ENCODE measurements at regions not wholly inside any gene's neighbourhood (a gene's known extent, or its start where the extent isn't known, plus 50 kb on each side); places are given as distances from the start of the nearest gene placed in this dataset.
"Not testable (repeated sequence)": the region's sequence is repeated elsewhere in the genome, so short reads cannot be mapped to it uniquely, and the experiment has no call there.

DNA sequence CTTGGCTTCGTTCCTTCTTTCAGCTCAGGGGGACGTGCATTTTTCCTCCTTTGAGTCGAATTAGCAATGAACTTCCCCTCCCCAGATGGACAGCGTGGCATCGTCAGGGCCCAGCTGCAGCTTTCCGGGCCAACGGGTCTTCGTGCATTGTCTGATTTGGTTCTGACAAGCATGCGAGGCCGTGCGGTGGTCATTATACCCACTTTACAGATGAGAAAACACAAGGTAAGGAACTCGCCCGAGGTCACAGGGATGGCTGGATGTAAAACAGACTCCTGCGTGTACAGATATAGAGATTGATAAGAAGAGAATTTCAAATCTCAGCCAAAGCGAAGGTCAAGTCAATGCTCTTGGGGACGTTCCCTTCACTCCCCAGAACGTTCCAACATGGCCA is 187.6 kb upstream of the SULF2 start:
- no peak overlapping the region for H2AFZ ChIP-seq (ENCODE audit: insufficient read depth, low read depth, low read length, poor library complexity, severe bottlenecking)
- intact Hi-C loops (cut with micrococcal nuclease), result no loop called here
- no peaks in the 10 kb centered on the region for H3K79me2 ChIP-seq (ENCODE audit: insufficient read depth, low read length)
- H3K27me3 ChIP-seq (ENCODE audit: control insufficient read depth in 2 of 2, insufficient read depth in 2 of 2, low read length in 2 of 2), result no peaks in the 10 kb centered on the region
- TF ChIP-seq, protein P1, sequence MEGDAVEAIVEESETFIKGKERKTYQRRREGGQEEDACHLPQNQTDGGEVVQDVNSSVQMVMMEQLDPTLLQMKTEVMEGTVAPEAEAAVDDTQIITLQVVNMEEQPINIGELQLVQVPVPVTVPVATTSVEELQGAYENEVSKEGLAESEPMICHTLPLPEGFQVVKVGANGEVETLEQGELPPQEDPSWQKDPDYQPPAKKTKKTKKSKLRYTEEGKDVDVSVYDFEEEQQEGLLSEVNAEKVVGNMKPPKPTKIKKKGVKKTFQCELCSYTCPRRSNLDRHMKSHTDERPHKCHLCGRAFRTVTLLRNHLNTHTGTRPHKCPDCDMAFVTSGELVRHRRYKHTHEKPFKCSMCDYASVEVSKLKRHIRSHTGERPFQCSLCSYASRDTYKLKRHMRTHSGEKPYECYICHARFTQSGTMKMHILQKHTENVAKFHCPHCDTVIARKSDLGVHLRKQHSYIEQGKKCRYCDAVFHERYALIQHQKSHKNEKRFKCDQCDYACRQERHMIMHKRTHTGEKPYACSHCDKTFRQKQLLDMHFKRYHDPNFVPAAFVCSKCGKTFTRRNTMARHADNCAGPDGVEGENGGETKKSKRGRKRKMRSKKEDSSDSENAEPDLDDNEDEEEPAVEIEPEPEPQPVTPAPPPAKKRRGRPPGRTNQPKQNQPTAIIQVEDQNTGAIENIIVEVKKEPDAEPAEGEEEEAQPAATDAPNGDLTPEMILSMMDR (IDR thresholded peaks at IDR 0.05), result no peak
- peaks cover 24 to 27% of the 10 kb centered on the region in 2 donors for H3K4me1 ChIP-seq (ENCODE audit: control insufficient read depth in 1 of 2, insufficient read depth in 2 of 2, low read length in 2 of 2)
- peaks cover 0 to 2% (median 0%) of the 10 kb centered on the region in 7 donors for H3K9me3 Mint-ChIP-seq
- H3K9me3 ChIP-seq (replicated peaks in 1 of 2; ENCODE audit: control insufficient read depth in 1 of 2, insufficient read depth in 1 of 2, low read length in 2 of 2), result no peaks in the 10 kb centered on the region
- H3K36me3 ChIP-seq (replicated peaks in 1 of 2; ENCODE audit: control insufficient read depth in 1 of 2, insufficient read depth in 2 of 2, low read length in 2 of 2), result no peaks in the 10 kb centered on the region
- WGBS (ENCODE audit: insufficient coverage), result 82% methylated on average over 8 of the region's 17 CpGs
- peak overlapping the region in 1 of 2 donors; percentile 70 for H3K4me3 Mint-ChIP-seq
- H3K4me1 Mint-ChIP-seq, result peaks cover 41% of the 10 kb centered on the region
- no peak overlapping the region for H3K9ac ChIP-seq (ENCODE audit: insufficient read depth, low read length, poor library complexity, severe bottlenecking)
- no peak for DNase-seq
- H3K27me3 Mint-ChIP-seq (ENCODE audit: low read depth in 3 of 3), result peaks cover 10 to 32% (median 30%) of the 10 kb centered on the region in 3 donors
- no peak overlapping the region for H3K4me2 ChIP-seq (replicated peaks; ENCODE audit: extremely low read depth, low read length, poor library complexity, severe bottlenecking)
- peak overlapping the region in 1 of 7 donors; percentile 4 for H3K27ac Mint-ChIP-seq
- H3K27ac ChIP-seq (ENCODE audit: low read depth in 1 of 2, low read length in 2 of 2), result no peak overlapping the region
- no peak overlapping the region for H3K4me3 ChIP-seq (replicated peaks in 1 of 3; ENCODE audit: low read depth in 2 of 3, low read length in 3 of 3)
- H3K36me3 Mint-ChIP-seq, result no peaks in the 10 kb centered on the region
- H4K20me1 ChIP-seq (ENCODE audit: insufficient read depth, low read length), result no peaks in the 10 kb centered on the region

DNA sequence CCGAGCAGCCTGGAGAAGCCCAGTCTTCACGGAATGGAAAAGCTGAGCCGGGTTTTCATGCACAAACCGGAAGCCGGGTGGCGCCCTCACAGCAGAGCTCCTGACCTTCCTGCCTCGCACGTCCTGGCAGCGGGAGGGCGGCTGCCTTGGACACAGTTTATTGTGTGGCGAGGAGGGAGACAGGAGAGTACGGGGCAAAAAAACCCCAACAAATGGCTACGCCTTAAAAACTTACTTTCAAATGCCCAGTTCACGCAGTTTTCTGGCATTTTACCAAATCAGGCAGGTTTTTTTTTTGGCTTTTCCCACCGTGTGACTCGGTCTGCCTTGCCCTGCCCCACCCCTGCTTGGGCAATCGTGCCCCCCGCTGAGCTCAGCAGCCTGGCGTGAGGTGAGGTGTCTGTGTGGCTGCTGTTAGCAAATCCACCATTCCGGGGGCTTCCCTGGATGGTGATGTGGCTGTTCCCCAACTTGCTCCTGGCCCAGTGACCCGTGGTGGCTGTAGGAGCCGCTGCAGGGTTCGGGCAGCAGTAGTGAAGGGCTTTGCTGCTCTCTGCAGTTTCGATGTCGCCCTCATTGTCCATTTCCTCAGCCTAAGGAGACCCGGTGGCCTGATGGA is 187.1 kb upstream of the SULF2 start:
- H3K27ac ChIP-seq (ENCODE audit: low read depth in 1 of 2, low read length in 2 of 2); H3K4me3 ChIP-seq (replicated peaks in 1 of 3; ENCODE audit: low read depth in 2 of 3, low read length in 3 of 3); H3K36me3 Mint-ChIP-seq; H3K27me3 ChIP-seq (ENCODE audit: control insufficient read depth in 2 of 2, insufficient read depth in 2 of 2, low read length in 2 of 2); H3K36me3 ChIP-seq (replicated peaks in 1 of 2; ENCODE audit: control insufficient read depth in 1 of 2, insufficient read depth in 2 of 2, low read length in 2 of 2); H3K9me3 Mint-ChIP-seq; H4K20me1 ChIP-seq (ENCODE audit: insufficient read depth, low read length); H3K79me2 ChIP-seq (ENCODE audit: insufficient read depth, low read length); H3K9me3 ChIP-seq (replicated peaks in 1 of 2; ENCODE audit: control insufficient read depth in 1 of 2, insufficient read depth in 1 of 2, low read length in 2 of 2); H3K4me2 ChIP-seq (replicated peaks; ENCODE audit: extremely low read depth, low read length, poor library complexity, severe bottlenecking); H2AFZ ChIP-seq (ENCODE audit: insufficient read depth, low read depth, low read length, poor library complexity, severe bottlenecking); intact Hi-C loops (cut with micrococcal nuclease); H3K9ac ChIP-seq (ENCODE audit: insufficient read depth, low read length, poor library complexity, severe bottlenecking): not testable (repeated sequence)
- peak overlapping the region in 1 of 7 donors; percentile 43 for H3K27ac Mint-ChIP-seq
- H3K27me3 Mint-ChIP-seq (ENCODE audit: low read depth in 3 of 3), result peaks cover 14 to 32% (median 28%) of the 10 kb centered on the region in 3 donors
- peaks cover 41% of the 10 kb centered on the region for H3K4me1 Mint-ChIP-seq
- H3K4me1 ChIP-seq (ENCODE audit: control insufficient read depth in 1 of 2, insufficient read depth in 2 of 2, low read length in 2 of 2), result peaks cover 24 to 27% of the 10 kb centered on the region in 2 donors
- peak overlapping the region; percentile 31 to 70 for H3K4me3 Mint-ChIP-seq
- 58% methylated on average over 14 of the region's 26 CpGs for WGBS (ENCODE audit: insufficient coverage)
- DNase-seq, result peak in 2 of 3 donors; percentile 3 to 59

Measured in CD14-positive monocyte (primary cell).